ENCODE measurements at regions not wholly inside any gene's neighbourhood (a gene's known extent, or its start where the extent isn't known, plus 50 kb on each side); places are given as distances from the start of the nearest gene placed in this dataset.

DNA sequence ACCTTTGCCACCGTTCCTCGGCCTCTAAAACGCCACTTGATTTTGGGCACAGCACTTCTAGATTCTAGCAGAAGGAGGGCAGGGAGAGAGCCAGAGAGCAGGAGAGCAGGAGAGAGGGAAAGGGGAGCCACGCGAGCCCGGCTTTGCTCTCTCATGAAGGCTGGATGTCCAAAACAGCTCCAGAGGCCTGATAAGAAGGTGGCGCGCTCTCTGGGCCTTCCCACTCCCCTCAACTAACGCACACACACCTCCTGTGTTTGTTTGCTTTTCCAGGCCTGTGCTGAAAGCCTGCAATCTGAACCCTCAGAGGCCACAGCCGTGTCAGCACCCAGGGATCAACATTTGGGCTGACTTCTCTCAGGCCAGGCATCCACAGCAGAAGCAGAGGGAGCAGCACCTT, 184.8 kb upstream of the SOX11 start:
- DNase-seq (ENCODE audit: low read depth in 1 of 2, low spot score in 1 of 2), result no peak

GRCh38 chr2:5509362-5509761, 182.8 kb upstream of the SOX11 start:
- no peak for DNase-seq (ENCODE audit: low read depth in 1 of 2, low spot score in 1 of 2)

DNA sequence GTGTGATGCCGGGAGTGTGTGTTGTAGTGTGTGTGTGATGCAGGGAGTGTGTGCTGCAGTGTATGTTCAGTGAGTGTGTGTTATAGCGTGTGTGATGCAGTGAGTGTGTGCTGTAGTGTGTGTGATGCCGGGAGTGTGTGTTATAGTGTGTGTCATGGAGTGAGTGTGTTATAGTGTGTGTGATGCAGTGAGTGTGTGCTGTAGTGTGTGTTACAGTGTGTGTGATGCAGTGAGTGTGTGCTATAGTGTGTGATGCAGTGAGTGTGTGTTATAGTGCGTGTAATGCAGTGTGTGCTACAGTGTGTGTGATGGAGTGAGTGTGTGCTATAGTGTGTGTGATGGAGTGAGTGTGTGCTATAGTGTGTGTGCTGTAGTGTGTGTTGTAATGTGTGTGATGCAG, 182.1 kb upstream of the SOX11 start:
- no peak for DNase-seq (ENCODE audit: low read depth in 1 of 2, low spot score in 1 of 2)

DNA sequence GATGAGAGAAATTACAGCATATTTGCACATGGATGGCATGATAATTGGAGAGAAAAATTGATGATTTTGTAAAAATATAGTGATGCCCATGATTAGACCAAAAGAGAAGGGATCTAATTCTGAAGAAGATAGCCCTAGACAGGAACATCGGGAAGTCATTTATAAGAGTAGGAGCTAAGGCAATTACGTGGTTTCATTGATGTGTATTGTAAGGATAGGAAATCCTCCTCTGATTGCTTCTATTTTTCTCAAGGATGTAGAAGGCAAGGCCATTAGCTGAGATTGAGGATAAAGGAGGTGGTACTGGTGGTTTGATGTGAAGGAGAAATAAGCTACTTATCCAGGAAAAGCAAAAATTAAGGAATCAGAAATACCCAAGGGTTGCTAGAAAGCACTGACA, 176.5 kb upstream of the SOX11 start:
- no peak for DNase-seq (ENCODE audit: low read depth in 1 of 2, low spot score in 1 of 2)

DNA sequence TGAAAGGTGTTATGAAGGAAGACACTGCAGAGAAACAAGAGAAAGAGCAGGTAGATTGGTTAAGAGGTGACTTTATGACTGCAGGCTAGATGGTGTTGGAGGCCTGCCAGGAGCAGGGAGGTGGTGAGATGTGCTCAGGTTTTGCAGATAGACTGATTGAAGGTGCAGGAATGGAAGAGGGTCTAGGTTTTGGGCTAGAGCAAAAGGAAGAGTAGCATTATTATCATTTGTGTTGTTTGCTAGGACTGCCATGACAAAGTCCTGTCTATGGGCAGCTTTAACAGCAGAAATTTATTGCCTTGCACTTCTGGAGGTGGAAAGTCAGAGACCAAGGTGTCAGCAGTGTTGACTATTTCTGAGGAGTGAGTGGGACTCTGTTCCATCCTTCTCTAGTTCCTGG, 172.9 kb upstream of the SOX11 start:
- no peak for DNase-seq (ENCODE audit: low read depth in 1 of 2, low spot score in 1 of 2)

DNA sequence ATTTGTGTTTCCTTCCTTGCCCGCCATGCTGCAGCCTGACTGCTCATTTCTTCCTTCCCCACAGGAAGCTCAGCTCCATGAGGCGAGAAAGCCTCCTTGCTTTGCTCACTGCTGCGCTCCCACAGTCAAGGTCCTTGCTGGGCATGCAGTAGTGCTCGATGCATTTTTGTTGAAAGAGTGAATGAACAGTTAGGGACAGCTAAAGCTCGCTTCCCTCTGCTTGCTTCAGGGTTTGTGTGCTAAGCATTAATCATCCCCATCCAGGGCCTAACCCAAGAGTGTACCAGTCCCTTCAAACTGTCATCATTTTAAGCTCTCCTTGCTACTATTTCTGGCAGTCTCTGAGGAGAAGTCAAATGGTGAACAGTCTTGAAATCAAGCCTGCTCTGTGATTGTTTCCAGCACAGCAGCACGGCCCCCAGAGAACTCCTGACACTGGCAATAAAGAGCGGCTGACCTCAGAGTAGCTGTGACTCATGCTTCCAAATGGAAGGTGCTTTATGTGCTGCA, 171.7 kb upstream of the SOX11 start:
- no peak for DNase-seq (ENCODE audit: low read depth in 1 of 2, low spot score in 1 of 2)

- DNase-seq (ENCODE audit: low read depth in 1 of 2, low spot score in 1 of 2), result no peak
These were observed 170.7 kb upstream of the SOX11 start for GRCh38 chr2:5521461-5521860.

DNA sequence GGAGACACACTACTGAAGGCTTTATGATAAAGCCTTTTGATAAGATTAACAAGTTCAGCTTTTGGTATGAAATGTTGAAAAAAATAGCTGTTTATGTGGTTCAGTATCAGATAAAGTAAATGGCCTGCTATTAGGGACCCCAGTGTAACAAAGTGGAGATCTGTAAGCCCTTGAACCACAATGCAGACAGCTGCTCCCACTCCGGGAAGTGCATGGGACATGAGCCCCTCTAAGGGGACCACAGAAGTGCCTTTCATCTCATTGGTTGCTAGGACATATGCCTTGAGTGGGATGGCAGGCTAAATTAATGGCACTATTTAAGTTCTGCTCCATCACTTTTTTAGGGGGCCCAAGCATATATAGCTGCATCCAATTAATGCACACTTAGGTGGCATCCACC, 167.6 kb upstream of the SOX11 start:
- no peak for DNase-seq (ENCODE audit: low read depth in 1 of 2, low spot score in 1 of 2)

DNA sequence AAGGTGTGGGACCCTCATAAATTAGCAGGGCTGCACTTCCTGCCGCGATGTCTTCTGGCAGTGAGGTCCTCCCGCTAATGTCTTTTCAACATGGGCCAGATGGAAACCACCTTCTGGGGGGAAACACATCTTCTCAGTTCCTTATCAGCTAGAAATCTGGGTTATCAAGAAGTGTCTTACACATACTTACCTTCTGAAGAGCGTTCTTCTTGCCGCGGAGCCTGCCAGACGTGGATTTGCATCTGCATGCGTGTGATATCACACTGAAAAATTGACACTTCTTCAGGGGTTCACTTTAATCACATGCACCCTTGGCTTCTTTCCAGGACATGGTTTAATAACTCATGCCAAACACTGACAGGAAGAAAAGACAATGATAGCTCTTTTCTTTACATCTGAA, 163.5 kb upstream of the SOX11 start:
- no peak for DNase-seq (ENCODE audit: low read depth in 1 of 2, low spot score in 1 of 2)

DNA sequence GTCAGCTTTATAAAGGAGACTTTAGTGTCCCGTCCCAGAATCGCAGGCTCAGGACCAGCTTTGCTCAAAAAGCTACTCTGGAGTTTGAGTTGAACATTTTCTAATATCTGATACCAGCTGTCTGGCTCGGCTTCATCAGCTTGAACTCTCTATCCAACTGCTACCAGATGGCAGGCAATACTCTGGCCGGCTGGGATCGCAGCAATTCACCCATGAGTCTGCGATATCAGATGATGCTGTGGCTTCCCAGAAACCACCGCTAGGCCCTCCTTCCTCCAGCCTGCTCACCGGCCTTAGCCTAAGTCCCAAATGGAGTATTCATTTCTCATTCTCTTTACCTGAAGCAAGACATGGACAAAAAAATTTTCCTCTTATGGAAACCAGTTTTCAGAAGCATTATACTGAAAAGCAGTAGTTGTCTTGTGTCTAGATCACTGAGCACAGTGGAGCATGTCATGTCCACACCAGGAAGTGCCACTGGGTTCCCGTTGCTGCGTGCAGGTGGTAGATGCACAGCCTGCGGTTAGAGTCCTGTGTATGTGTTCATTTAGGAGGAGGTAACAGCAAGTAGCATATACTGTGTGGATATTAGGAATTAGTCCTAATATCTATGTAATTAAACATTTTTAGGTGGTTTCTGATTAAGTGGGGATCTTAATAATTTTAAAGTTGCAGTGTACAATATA, 162.0 kb upstream of the SOX11 start:
- no peak for DNase-seq (ENCODE audit: low read depth in 1 of 2, low spot score in 1 of 2)

GRCh38 chr2:5535301-5535700, 156.9 kb upstream of the SOX11 start:
- no peak for DNase-seq (ENCODE audit: low read depth in 1 of 2, low spot score in 1 of 2)

GRCh38 chr2:5537180-5537688, 154.9 kb upstream of the SOX11 start:
- no peak for DNase-seq (ENCODE audit: low read depth in 1 of 2, low spot score in 1 of 2)

- no peak for DNase-seq (ENCODE audit: low read depth in 1 of 2, low spot score in 1 of 2)
These were observed 153.9 kb upstream of the SOX11 start for GRCh38 chr2:5538313-5538712.

- DNase-seq (ENCODE audit: low read depth in 1 of 2, low spot score in 1 of 2), result no peak
These were observed 153.4 kb upstream of the SOX11 start for GRCh38 chr2:5538772-5539171.

GRCh38 chr2:5539282-5540165, 152.7 kb upstream of the SOX11 start:
- DNase-seq (ENCODE audit: low read depth in 1 of 2, low spot score in 1 of 2), result no peak

DNA sequence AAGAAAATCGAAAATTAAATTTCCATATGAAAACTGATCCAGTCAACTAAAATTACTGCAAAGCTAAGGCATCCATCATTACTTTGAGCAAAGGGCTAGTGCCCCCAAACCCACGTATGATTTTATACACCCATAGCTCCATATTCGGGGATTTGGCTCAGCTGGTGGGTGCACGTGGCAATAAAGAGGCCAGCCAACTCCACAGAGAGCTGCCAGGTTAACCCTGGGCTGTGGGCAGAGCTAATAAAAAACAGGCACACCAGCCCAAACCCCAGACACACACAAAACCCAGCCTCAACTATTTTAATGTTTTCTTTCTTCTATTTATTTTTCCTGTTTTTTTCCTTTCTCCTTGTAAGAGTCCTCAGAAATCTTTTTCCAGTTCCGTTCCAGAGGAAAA, 151.3 kb upstream of the SOX11 start:
- no peak for DNase-seq (ENCODE audit: low read depth in 1 of 2, low spot score in 1 of 2)

GRCh38 chr2:5544205-5544786, 147.9 kb upstream of the SOX11 start:
- no peak for DNase-seq (ENCODE audit: low read depth in 1 of 2, low spot score in 1 of 2)

- no peak for DNase-seq (ENCODE audit: low read depth in 1 of 2, low spot score in 1 of 2)
These were observed 146.0 kb upstream of the SOX11 start for GRCh38 chr2:5546181-5546580.

DNA sequence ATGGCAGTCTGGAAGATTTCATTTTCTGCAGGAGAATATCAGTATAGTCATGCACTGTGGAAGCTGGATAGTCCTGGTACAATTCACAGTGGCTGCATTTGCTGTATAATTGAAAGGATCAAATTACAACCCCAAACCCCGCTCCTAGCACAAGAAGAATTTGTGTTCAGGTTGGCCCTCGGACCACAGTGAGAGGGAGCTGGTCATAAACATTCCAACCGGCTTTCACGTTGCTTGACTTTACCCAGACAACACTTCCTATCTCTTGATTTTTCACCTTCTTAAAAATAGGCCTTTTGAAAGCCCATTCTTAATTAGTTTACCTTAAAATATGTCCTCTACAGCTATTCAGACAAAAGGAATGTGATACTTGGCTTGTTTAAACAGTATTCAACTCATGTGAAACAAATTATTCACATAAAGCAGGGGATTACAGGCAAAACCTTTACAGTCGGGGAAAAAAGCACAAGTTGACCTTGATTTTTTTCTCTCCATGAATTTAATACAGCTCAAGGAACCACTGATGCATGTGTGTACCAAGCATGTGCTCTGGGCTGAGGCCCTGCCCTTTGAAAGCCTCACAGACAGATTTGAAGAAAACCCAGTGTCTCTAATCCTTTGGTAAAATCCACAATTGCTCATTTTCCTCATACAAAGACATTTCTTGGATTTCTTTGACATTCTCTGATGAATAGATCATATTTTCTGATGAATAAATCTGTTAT, 143.0 kb upstream of the SOX11 start:
- no peak for DNase-seq (ENCODE audit: low read depth in 1 of 2, low spot score in 1 of 2)

DNA sequence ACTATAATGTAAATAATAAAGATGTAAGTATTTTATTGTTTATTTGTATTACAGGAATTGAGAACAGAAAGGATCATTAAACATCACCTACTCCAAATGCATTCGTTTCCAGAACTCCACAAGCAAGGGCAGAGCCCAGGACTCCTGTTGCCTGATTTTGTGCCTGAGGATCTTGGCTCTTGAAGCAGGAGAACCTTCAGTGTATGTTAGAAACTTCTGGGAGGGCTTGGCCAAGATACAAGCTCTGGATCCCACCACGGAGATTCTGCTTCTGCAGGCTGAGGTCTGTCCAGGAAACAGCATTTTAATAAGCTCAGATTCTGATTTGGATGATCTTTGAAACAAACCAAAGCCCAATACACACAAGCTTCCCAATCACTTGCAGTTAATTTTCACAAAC, 142.4 kb upstream of the SOX11 start:
- no peak for DNase-seq (ENCODE audit: low read depth in 1 of 2, low spot score in 1 of 2)

GRCh38 chr2:5555636-5556035, 136.5 kb upstream of the SOX11 start:
- no peak for DNase-seq (ENCODE audit: low read depth in 1 of 2, low spot score in 1 of 2)

Measured in activated CD4-positive, alpha-beta T cell treated with anti-CD3 and anti-CD28 coated beads, Interleukin-2, amount 50 U/mL, for 24 hours (primary cell).